Panc1 (cell line): ENCODE measurements at regions not wholly inside any gene's neighbourhood (a gene's known extent, or its start where the extent isn't known, plus 50 kb on each side); places are given as distances from the start of the nearest gene placed in this dataset.

ENCODE experiments used
- CTCF ChIP-seq: fragments of 450-650 bp; IDR thresholded peaks from 2 replicates; pipeline ENCODE4 v1.5.1; 2017; ENCODE audit warnings: mild to moderate bottlenecking
- REST ChIP-seq, 2 experiments: IDR thresholded peaks; 2 replicates each; pipeline ENCODE4 v1.6.1; 2011 to 2012; ENCODE audit warnings: low read depth in 2 of 2, control low read depth in 1 of 2, low read length in 1 of 2, mild to moderate bottlenecking in 1 of 2, moderate library complexity in 1 of 2; ENCODE audit not compliant: insufficient read depth in 1 of 2

GRCh38 chr7:106986450-106986977 is 58.0 kb upstream of the PRKAR2B start:
- no peak for TF ChIP-seq REST (IDR thresholded peaks at IDR 0.05; ENCODE audit: insufficient read depth in 1 of 2, low read depth in 2 of 2, low read length in 1 of 2)
- no peak for TF ChIP-seq CTCF
